ENCODE measurements at regions not wholly inside any gene's neighbourhood (a gene's known extent, or its start where the extent isn't known, plus 50 kb on each side); places are given as distances from the start of the nearest gene placed in this dataset.

DNA sequence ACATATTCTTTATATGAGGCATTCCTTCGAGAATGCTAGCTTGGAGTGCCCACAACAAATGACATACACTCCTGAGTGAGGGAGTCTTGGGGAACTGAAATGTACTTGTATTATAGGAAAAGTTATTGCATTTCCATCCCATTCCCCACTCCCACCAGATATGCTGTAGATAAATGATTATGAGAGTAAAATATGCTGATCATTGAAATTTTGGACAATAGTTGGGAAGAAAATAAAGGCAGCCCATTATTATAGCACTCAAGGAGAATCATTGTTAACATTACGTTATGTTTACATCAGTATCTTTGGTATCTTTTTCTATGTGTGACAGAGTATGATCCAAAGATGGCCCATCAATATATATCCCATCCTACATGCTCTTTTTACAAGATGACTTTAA, 194.4 kb downstream of the GATA3 start:
- TF ChIP-seq FOSL1 (IDR thresholded peaks at IDR 0.05; ENCODE audit: low read depth) = no peak
- TF ChIP-seq, protein P1, sequence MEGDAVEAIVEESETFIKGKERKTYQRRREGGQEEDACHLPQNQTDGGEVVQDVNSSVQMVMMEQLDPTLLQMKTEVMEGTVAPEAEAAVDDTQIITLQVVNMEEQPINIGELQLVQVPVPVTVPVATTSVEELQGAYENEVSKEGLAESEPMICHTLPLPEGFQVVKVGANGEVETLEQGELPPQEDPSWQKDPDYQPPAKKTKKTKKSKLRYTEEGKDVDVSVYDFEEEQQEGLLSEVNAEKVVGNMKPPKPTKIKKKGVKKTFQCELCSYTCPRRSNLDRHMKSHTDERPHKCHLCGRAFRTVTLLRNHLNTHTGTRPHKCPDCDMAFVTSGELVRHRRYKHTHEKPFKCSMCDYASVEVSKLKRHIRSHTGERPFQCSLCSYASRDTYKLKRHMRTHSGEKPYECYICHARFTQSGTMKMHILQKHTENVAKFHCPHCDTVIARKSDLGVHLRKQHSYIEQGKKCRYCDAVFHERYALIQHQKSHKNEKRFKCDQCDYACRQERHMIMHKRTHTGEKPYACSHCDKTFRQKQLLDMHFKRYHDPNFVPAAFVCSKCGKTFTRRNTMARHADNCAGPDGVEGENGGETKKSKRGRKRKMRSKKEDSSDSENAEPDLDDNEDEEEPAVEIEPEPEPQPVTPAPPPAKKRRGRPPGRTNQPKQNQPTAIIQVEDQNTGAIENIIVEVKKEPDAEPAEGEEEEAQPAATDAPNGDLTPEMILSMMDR (IDR thresholded peaks at IDR 0.05 in 2 of 3, conservative IDR thresholded peaks at IDR 0.05 in 1 of 3; ENCODE audit: borderline replicate concordance in 1 of 3, insufficient read depth in 1 of 3, low read depth in 2 of 3, low read length in 2 of 3) = no peak
- no peak for TF ChIP-seq POLR2A (IDR thresholded peaks at IDR 0.05; ENCODE audit: borderline replicate concordance, extremely low read depth, insufficient read depth, insufficient read length)
- no peak for TF ChIP-seq SIN3A (IDR thresholded peaks at IDR 0.05; ENCODE audit: low read depth)
- no peak for TF ChIP-seq REST (IDR thresholded peaks at IDR 0.05; ENCODE audit: low read depth)
- TF ChIP-seq ZNF274 (IDR thresholded peaks at IDR 0.05; ENCODE audit: low read depth, low read length) = no peak
- TF ChIP-seq EZH2 (IDR thresholded peaks at IDR 0.05) = no peak
- no peak for TF ChIP-seq SP1 (IDR thresholded peaks at IDR 0.05; ENCODE audit: low read depth)
- TF ChIP-seq, protein P2, sequence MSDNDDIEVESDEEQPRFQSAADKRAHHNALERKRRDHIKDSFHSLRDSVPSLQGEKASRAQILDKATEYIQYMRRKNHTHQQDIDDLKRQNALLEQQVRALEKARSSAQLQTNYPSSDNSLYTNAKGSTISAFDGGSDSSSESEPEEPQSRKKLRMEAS (IDR thresholded peaks at IDR 0.05) = no peak
- TF ChIP-seq POLR2AphosphoS5 (IDR thresholded peaks at IDR 0.05; ENCODE audit: low read depth, low read length) = no peak
- TF ChIP-seq CEBPB (IDR thresholded peaks at IDR 0.05; ENCODE audit: low read depth) = no peak
- TF ChIP-seq EGR1 (IDR thresholded peaks at IDR 0.05; ENCODE audit: low read depth) = no peak

All from HCT116 (cell line).